Activated CD4-positive, CD25-positive, alpha-beta regulatory T cell (primary cell): ENCODE measurements at regions not wholly inside any gene's neighbourhood (a gene's known extent, or its start where the extent isn't known, plus 50 kb on each side); places are given as distances from the start of the nearest gene placed in this dataset.
"Not testable (repeated sequence)": the region's sequence is repeated elsewhere in the genome, so short reads cannot be mapped to it uniquely, and the experiment has no call there.

Experiments used
- DNase-seq, 4 experiments: peaks; one replicate each; lab custom pipeline; 2025; lab: John Stamatoyannopoulos, UW

DNA sequence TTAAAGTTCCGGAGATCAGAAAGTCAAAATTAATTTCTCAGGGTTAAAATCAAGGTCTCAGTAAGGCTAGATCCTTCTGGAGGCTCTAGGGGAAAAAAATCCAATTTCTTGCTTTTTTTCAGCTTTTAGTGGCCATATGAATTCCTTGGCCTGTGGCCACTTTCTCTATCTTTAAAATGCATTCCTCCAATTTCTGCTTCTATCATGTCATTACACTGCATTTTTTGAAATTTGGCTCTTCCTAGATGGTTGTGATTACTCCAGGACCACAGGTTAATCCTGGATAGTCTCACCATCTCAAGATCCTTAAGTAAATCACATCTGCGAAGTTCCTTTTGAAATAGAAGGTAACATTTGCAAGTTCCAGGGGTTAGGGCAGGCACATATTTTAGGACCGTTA, 1294.9 kb upstream of the CITED2 start:
- no peak for DNase-seq

DNA sequence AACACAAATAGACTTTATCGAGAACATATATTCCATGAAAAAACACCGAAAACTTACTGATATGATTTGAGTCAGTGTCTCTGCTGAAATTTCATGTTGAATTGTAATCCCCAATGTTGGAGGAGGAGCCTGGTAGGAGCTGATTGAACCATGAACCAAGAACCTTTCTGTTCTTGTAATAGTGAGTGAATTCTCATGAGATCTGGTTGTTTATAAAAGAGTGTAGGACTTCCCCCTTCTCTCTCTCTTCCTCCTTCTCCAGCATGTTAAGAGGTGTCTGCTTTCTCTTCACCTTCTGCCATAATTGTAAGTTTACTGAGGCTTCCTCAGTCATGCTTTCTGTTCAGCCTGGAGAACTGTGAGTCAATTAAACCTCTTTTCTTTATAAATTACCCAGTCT, 1289.3 kb upstream of the CITED2 start:
- no peak for DNase-seq

DNA sequence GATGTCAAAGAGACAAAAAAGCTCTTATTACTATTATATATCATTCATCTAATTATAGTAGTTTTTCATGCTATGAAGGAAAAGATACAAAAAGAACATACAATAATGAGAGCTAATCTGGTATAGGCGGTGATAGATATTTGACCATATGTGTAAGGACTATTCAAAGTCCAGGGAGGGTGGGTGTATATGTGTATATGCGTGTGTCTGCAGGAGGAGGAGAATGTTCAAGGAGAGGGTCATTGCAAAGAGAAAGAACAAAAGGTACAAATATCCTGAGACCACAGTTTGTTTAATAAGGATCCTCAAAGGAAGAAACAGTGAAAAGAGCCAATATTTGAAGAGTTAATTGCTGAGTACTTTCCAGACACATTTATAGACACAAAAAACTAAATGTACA, 1288.6 kb upstream of the CITED2 start:
- DNase-seq: no peak

DNA sequence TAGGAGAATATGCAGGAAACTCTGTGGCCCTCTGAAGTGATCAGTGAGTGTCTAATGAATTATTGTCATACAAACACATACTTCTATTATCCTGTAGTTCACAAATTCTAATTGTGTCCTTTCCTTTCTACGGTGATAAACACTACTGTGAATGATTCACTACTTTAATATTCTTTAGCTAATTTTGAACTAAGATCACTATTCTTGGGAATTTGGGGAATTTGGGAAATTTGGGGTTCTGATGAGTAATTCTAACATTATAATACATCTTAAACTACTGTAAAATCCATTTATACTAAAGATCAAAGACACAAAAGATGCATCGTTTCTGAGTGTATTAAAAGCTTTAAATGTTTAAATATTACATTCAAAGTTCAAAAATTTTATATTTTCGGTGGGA, 1287.2 kb upstream of the CITED2 start:
- no peak for DNase-seq

DNA sequence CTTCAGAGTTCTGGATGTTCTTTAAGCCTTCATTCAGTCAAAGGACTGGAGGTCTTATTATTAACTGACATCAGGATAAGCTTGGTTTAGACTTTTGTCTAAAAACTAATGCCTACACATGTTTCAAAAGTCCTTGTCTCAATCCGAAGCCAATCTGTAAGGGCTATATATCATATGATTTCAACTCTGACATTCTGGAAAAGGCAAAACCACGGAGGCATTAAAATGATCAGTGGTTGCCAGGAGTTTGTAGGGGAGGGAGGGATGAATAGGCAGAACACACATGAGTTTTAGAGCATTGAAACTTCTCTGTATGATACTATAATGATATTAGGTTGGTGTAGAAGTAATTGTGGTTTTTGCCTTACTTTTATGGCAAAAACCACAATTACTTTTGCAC, 1285.8 kb upstream of the CITED2 start:
- no peak for DNase-seq

DNA sequence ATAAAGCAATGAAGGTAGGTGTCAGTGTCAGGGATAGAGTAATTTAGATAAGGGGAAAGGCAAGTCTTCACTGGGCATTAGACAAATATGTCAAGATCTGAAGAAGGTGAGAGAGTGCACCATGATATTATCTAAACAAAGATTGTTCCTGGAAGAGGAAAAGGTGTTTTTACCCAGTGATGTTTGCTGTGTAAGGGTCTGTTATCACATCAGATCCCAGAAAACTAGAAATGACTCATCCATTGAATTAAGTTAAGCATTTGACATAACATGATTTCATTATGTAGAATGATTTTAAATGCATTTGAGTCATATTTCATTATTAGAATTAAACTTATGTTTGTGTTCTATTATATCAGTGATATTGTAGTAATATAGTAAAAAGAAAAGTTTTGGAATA, 1279.5 kb upstream of the CITED2 start:
- no peak for DNase-seq

DNA sequence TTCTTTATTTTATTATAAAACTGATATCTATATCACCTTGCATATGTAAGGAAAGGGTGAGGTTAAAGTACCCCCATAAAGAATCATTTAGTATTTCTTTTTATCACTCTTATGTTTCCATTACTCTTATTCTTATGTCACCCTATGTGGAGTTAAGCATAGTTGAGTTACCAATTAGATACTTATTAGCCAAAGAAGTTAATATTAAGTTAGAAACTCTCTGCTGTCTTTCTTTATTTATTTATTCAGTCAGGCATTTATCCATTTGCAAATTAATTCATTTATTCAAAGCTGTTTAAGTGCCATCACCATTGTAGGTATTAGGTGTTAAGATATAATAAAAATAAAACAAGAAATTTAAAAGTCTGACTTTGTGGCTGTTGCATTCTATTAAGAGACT, 1279.1 kb upstream of the CITED2 start:
- DNase-seq: no peak

DNA sequence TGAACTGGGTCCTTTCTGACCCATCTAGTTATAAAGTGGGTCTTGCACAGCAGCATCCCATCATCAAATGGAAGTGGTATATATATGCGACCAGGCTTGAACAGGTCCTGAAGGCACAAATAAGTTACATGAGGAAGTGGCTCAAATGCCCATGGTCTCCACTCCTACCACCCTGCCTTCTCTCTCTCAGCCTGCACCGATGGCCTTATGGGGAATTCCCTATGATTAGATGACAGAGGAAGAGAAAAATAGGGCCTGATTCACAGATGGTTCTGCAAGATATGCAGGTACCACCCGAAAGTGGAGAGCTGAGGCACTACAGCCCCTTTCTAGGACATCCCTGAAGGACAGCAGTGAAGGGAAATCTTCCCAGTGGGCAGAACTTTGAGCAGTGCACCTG, 1275.1 kb upstream of the CITED2 start:
- DNase-seq: not testable (repeated sequence)

DNA sequence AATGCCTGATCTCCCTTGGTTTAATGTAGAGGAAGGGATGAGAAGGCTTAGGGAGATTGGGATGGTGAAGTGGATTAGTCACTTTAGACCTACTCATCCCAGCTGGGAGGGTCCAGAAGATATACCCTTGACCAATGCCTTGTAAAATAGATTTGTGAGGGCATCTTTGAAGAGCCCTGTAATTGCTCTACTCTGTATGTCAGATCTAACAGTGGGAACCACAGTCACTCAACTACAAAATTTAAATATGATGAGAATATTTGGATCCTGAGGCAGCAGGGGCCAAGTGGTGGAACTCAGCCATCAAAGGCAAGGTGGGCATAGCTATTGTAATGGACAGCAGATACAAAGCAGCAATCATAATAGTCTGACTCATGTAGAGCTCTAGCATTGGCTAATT, 1272.9 kb upstream of the CITED2 start:
- DNase-seq: not testable (repeated sequence)

DNA sequence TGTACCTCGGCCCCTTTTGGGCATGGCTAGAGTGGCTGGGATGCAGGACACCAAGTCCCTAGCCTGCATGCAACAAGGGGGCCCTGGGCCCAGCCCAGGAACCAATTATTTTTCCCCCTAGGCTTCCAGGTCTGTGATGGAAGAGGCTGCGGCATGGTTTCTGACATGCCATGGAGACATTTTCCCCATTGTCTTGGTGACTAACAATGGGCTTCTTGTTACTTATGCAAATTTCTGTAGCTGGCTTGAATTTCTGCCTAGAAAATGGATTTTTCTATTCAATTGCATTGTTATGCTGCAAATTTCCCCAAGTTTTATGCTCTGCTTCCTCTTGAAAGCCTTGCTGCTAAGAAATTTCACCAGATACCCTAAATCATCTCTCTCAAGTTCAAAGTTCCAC, 1269.6 kb upstream of the CITED2 start:
- DNase-seq: no peak

DNA sequence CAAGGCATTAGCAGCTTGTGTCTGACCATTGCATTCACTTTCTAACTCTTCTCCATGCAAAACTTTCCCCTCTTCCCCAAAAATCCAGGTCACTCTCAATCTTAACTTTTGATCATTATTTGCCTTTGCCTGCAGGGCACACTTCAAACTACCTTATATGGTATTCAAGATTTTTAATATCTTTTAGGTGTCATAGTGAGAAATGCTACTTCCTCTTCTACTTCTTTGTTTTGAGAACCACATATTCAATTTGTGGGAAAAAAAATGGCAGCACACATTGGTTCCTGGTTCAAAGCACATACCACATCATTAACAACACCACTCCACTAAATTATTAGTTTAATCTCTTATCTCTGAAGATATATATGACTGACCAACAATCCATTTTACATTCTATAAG, 1267.0 kb upstream of the CITED2 start:
- DNase-seq: no peak

DNA sequence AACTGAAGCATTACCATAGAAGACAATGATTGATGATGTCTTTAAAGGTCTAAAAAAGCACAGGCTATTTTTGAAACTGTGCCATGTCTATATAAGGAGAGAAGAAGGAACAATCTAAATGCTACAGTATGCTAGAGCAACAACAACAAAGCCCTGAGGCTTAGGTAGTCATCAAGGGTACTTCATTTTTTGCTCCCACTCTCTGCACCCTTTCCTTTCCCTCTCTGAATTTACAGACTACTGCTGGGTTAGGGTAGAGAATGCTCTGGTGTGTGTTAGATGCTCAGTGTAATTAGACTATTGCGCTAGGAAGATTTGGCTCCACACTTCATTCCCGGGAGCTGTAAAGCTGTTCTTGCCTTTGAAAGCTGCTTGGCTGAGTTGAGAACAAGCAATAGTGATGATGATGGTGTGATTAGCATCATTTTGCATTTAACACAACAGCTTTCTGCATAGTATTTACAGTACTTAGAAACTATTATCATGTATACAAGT, 1262.5 kb upstream of the CITED2 start:
- DNase-seq: no peak

DNA sequence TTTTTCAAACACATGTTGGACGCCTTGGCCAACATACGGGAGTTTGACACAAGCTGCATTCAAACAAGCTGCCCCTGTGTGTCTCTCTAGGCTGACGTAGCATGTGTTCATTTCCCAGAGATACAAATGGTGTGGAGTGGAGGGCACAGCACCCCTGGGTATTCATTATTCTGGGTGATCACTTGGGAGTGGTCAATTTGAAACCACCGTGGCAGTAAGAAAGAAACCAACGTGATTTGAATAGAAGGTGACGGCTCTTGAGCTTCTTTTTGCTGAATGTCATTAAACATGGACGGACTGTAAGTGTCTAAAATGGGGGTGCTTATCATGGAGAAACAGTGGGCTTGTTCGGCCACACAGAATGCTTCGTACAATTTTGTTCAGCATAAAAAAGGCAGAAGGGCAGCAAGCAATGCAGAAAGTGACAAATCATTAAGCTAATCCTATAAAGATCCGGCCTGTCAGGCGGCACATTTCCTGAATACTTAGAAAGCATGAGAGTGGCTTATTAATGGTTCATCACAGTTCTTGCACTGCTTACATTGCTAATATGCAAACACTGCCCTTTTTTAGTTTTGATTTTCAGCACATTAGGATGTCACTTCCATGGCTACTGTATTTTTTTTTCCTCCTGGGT, 1261.9 kb upstream of the CITED2 start:
- no peak for DNase-seq

DNA sequence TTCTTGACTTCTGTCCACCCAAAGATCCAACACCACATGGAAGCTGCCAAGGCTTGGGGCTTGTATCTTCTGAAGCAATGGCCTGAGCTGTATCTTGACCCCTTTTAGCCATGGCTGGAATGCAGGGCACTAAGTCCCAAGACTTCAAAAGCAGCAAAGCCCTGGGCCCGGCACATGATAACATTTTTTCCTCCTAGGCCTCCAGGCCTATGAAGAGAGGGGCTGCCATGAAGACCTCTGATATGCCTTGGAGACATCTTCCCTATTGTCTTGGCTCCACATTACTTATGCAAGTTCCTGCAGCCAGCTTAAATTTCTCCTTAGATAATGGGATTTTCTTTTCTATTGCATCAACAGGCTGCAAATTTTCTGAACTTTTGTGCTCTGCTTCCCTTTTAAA, 1252.6 kb upstream of the CITED2 start:
- no peak for DNase-seq

DNA sequence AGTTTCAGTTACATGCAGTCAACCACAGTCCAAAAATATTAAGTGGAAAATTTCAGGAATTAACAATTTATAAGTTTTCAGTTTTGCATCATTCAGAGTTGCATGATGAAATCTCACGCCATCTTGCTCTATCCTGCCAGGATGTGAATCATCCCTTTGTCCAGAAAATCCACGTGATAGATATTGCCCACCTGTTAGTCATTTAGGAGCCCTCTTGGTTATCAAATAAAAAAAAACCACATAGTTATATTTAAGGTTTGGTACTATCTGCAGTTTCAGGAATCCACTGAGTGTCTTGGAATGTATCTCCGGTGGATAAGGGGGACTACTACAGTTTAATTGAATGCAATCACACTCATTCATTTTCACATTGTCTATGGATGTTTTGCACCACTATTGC, 1249.0 kb upstream of the CITED2 start:
- no peak for DNase-seq

DNA sequence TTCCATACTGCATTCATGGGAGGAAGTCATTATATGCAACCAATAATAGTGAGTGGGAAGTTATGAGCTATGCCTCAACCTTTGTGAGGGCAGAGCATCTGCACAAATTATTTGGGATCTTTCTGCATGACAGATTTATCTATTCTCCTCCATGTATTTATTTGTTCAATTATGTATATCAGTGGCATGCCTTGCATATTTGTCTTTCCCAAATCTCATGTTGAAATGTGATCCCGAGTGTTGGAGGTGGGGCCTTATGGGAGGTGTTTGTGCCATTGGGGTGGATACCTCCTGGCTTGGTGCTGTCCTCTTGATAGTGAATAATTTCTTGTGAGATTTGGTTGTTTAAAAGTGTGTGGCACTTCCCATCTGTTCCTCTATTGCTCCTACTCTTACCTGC, 1246.0 kb upstream of the CITED2 start:
- DNase-seq: no peak

DNA sequence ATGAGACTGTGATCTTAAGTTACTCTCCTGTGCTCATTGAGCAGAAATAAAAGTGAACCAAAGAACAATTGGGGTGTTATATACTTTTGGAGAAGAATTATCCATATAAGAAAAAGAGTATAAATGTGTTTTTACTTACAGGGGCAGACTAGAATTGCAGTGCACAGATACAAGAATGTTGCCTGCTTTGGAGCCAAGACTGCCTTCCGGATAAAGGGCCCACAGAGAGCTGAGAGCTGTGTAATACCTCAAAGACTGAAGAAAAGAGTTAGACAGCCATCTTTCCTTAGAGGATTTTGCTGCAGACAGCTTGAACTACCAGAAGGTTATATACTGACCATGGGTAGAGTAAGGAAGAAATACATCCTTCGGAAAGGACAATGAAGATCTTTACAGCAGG, 1235.5 kb upstream of the CITED2 start:
- no peak for DNase-seq

DNA sequence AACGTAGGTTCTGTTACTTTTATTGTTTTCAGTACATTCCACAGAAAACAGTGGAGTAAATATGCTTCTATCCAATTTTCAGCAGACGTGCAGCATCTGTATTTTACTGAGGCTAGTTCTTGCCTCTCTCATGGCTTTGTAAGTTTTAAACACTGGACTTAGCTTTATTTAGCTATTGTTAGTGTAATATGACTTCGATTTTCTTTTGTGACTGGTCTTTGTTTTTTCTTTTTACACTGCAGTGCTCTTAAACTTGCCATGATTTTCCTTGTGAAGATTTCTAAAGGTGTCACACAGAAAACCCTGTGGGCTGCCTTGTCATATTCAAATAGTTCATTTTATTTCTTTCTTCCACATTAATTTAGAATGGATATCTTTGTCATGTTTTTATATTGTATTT, 1234.9 kb upstream of the CITED2 start:
- no peak for DNase-seq

DNA sequence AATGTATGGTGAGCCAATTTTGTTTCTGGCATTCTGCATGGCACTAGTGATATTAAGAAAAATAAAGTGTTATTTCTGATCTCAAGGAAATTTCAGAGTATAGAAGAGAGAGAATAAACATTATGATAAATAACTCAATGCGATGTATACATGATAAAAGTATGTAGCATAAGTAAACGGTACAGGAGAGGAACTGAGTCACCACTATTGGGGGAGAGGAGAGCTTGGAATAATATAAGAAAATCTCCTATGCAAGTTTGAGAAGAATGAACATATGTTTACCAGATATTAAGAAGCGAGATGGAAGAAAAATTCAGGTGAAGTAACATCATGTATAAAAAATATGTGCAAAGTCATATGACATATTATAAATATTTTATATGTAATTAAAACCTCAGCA, 1230.3 kb upstream of the CITED2 start:
- DNase-seq: no peak

DNA sequence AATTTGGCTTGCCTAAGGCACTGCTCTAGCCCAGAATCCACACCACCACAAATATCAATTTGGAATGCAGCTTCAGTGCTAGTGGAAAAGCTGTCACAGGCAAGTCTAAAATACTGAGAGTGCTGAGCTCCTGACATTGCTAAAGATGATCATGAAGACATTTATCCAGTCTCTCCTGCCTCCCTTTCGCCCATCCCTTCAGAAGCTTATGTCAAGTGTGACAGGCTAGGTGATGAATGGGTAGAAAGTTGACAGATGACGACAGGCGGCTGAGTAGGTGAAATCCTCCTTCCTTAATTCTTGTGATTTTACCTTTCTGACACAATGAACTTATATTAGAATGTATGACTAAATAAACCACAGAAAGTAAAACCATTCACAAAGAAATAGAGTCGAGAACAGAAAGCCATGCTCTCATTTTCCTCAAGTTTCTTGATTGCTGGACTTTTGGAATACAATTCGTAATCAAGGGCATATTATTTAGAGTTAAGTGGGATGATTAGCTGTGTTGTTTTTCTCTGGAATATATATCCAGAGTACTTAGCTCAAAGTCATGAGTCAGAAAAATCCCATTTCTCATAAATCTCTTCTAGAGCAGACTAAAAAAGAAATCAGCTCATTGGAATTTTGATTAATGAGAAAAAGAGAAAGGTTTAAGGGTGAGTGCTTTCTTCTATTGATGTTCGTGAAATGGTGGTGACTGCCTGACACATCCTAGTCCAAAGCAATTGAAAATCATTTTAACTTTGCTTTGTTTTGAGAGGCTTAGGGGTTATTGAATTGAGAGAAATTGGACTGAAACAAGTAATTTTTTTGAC, 1228.2 kb upstream of the CITED2 start:
- no peak for DNase-seq

DNA sequence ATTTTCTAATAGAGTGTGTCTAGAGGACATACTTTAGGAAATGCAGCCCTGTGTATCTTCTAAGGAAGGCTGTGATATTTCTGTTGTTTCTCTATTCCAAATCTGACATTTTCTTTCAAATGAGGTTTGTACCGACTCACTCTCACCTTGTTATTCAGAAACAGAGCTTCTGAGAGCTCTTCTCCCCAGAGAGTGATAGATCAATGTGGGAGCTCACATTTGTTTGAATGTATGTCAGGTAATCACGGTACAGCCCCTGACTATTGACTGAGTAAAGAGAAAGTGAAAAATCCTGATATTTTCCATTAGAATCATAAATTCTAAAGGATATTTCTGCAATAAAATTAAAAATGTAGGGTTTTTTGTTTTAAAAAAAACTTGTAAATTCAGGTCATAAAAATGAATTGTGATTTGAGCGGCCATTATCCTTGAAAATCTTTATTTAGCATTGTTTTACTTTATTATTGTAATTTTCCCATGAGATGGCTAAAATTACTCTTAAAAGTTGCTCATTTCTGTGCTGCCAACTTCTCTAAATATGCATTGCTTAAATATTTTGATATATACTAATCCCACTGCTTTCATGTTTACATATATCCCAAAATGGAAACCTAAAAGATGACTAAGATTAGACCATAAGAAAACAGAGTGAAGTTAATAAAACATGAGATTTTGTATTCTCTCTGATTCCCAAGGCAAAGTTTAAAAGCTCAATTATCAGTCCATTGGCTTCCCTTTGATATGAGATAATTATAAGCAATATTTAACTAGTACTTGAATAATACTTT, 1226.8 kb upstream of the CITED2 start:
- no peak for DNase-seq

DNA sequence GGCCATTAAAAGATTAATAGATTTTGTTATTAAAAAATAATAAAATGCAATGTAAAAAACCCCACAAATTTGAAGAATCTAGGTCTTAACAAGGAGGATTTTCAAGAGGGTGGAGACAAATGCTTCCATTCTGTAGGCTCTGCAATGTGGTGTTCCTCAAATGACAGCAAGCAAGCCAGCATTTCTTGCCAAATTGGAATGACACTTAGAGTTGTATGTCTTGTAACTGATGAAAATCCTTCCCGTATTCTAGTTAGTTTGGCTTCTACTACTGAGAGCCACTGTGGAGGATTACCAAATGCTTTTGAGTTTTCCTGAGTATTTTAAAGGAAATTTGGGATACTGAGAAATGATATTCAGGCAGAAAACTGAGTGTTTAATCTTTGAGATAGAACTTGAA, 1225.5 kb upstream of the CITED2 start:
- DNase-seq: no peak

DNA sequence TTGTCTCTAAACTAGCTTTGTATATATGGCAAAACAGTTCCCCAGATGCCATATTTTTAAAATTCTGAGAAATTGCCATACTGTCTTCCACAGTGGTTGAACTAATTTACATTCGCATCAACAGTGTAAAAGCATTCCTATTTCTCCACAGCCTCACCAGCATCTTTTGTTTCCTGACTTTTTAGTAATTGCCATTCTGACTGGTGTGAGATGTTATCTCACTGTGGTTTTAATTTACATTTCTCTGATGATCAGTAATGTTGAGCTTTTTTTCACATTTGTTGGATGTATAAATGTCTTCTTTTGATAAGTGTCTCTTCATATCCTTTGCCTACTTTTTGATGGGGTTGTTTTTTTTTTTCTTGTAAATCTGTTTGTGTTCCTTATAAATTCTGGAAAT, 1222.7 kb upstream of the CITED2 start:
- no peak for DNase-seq
